GM18909 (cell line): ENCODE measurements at regions not wholly inside any gene's neighbourhood (a gene's known extent, or its start where the extent isn't known, plus 50 kb on each side); places are given as distances from the start of the nearest gene placed in this dataset.

ENCODE experiments used
- ATAC-seq: cut with Tn5 transposase; IDR thresholded peaks from one replicate; pipeline ENCODE4 v1.9.1; 2021; ENCODE audit warnings: mild to moderate bottlenecking; ENCODE audit not compliant: unreplicated experiment, poor library complexity

DNA sequence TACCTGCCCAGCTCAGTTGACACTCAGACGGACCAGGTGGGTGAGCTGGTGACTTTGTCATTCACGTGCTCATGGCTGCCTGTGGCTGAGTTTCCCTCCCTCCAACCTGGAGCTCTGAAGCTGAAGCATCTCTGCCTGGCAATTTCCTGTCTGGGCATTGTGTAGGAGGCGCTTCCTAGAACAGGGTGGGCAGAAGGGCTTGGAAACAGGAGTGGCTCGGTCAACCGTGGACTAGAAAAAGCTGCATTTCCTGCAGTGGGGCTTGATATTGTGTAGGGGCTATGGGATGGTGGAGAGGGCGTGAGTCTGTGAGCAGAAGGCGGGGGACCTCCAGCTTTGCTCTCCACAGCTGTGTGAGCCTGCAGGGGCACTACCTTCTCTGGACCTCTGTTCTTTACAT is 278.3 kb downstream of the TEX29 start:
- no peak for ATAC-seq

DNA sequence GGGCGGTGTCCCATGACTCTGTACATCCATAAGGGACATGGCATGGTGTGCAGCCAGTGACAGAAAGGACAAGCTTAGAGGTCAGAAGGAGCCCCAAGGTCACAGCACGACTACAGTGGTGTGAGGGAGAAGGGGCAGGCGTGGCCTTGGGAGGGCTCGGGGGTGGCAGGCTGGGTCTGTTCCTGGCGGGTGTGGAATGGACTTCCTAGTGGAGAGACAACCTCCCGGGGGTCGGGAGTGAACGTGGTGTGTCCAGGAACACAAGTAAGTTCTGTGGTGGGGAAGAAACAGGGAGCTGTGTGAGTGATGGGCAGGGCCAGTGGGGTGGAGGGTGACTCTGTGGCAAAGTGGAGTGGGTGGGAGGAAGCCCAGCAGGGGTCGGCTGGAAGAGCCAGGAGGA is 279.3 kb downstream of the TEX29 start:
- no peak for ATAC-seq

DNA sequence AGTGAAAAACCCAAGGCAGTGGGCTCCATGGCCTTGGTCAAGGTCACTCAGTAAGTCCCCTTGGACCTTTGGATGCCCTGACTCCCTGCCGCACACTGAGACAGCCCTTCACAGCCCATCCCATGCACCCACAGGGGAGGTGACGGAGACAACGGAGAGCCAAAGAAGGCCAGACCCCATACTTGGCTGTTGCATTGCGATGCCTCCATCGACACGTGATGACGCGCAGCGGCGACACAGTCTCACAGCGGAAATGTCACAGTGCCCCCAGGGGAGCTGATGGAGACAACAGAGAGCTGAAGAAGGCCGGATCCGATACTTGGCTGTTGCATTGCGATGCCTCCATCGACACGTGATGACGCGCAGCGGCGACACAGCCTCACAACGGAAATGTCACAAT is 282.4 kb downstream of the TEX29 start:
- ATAC-seq: no peak

DNA sequence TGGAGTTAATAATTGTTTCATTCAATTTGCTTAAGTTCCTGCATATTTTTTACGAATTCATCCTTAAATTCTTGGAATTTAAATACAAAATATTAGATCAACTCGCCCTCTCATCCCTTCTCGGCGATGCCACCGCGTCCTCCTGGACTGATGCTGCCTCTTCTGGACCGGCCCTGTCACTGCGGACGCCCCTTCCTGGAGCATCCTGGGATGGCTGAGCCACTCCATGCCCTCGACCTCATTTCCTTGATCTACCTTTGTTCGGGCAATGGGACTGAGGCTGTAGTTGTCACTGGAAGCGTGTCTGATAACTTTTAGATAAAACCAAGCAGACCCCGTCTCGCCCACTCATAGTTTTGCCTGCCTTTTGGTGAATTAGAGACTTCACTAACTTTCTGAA is 283.7 kb downstream of the TEX29 start:
- no peak for ATAC-seq

GRCh38 chr13:111608556-111608955 is 288.1 kb downstream of the TEX29 start:
- no peak for ATAC-seq

- no peak for ATAC-seq
Observed at GRCh38 chr13:111609631-111610030, 289.2 kb downstream of the TEX29 start.

DNA sequence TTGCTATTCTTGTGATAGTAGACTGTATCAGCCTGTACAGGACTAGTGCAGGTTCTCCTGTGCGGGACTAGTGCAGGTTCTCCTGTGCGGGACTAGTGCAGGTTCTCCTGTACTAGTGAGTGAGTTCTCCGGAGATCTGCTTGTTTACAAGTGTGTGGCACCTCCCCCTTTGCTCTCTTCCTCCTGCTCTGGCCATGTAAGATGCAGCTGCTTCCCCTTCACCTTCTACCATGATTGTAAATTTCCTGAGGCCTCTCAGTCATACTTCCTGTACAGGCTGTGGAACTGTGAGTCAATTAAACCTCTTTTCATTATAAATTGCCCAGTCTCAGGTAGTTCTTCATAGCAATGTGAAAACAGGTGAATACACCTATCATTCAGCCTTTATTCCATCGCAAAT is 289.6 kb downstream of the TEX29 start:
- no peak for ATAC-seq

DNA sequence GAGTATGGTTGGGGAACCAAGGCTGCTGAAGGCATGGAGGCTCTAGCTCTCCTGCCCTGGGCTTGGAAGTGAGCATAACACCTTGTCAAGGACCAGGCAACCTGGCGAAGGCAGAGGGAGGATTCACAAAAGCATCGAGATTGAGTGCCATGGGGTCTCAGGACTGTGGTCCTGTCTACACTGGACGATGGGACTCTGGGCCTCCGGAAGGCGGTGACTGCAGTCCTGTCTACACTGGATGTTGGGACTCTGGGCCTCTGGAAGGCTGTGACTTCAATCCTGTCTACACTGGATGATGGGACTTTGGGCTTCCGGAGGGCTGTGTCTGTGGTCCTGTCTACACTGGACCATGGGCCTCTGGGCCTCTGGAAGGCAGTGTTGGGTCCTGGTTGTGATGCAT is 290.4 kb downstream of the TEX29 start:
- no peak for ATAC-seq

GRCh38 chr13:111611651-111612050 is 291.2 kb downstream of the TEX29 start:
- no peak for ATAC-seq

- ATAC-seq: no peak
Observed at GRCh38 chr13:111612886-111613285, 292.4 kb downstream of the TEX29 start.

DNA sequence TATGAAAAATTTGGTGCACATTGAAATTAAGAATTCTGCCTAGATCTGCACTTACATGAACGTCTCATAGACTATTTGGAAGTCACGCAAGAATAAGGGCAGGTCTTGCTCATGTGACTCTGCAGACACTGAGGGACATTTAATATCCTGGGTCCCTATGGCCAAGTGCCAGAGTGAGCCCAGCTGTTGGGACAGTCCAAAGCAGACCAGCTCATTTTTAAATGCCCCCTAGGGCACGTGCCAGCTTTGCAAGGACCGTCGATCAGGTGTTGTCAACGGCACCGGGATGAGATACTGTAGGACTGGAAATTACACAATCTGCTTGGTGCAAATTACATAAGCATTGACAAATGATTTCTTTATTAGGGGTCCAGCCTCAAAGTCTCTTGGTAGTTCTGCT is 293.6 kb downstream of the TEX29 start:
- ATAC-seq: no peak

- ATAC-seq: no peak
Observed at GRCh38 chr13:111614613-111615012, 294.2 kb downstream of the TEX29 start.

DNA sequence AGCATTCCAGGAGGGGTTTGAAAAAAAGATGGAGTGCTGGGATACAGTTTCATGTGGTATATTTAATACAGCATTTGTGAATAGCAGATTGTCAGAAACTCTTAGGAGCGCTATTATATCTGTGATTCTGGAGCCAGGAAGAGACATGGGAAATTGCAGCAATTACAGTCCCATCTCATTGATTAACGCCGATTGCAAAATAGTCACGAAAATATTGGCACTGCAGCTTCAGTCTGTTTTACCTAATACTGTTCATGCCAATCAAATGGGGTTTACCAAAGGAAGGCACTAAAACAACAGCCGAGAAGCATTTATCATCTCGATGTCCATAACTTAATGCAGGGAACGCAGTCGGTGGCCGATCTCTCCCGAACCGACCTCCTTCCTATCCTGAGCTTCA is 295.8 kb downstream of the TEX29 start:
- ATAC-seq: no peak

- ATAC-seq: no peak
Observed at GRCh38 chr13:111620166-111620565, 299.7 kb downstream of the TEX29 start.

DNA sequence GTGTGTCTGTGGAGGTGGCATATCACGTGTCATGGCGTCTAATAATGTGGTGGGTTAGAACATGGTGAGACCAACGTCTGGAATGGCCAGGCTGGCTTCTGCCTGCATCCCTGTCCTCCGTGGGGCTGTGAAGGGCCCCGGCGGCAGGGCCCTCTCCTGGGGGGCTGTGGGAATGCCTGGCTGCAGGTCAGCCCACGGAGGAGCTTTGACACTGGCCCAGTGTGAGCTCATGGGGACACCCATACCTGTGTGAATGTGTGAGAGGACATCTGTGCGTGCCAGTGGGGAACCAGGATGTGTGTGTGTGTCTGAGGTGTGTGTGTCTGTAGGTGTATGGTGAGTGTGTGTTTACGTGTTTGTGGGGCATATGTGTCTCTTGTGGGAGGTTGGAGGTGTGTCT is 300.1 kb downstream of the TEX29 start:
- no peak for ATAC-seq

DNA sequence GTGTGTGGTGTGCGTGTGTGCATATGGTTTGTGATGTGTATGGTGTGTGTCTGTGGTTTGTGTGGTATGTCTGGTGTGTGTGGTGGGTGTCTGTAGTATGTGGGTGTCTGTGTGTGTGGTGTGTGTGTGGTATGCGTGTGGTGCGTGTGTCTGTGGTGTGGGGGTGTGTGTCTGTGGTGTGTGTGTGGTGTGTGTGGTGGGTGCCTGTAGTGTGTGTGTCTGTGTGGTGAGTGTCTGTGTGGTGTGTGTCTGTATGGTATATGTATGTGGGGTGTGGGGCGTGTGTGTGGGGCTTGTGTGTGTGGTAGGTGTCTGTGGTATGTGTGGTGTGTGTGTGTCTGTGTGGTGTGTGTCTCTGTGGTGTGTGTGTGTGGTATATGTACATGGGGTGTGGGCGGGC is 300.7 kb downstream of the TEX29 start:
- no peak for ATAC-seq

DNA sequence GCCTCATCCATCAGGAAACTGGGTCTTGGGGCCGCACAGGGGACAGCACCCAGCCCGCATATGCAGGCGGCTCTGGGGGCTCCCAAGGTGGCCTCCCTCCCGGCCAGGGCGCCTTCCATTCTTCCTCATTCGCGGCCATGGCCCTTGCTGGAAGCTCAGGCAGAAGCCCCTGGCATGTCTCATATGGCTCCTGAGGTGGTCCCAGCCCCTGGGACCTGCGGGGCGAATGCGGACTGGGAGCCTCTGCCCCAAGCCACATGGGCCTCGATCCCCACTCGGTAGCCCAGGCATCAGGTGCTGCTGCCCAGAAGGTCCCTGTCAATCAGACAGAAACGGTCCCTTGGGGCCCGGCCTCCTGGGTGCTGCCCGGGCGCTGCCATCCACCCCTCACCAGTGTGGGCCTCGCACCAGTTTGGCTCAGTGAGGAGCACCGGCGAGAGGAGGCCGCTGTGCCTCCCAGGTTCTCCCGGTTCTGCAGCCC is 301.6 kb downstream of the TEX29 start:
- ATAC-seq: no peak

DNA sequence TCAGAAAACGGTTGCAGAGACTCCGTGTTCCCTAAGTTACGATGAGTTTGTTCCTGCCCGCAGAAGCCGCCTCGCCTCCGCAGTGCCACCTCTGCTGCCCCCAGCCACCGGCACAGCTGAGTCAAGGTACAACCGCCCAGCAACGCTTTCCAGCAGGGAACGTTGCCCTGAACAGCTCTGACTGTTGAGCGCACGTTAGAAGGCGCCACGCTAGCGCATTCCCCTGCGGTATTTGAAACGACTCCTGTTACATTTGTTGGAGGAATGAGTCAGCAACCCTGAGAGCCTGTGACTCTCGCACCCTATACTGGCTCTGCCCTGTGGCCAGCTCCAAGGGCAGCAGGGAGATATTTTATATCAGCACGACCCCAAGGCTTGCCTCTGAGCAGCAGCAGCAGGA is 302.8 kb downstream of the TEX29 start:
- ATAC-seq: no peak

DNA sequence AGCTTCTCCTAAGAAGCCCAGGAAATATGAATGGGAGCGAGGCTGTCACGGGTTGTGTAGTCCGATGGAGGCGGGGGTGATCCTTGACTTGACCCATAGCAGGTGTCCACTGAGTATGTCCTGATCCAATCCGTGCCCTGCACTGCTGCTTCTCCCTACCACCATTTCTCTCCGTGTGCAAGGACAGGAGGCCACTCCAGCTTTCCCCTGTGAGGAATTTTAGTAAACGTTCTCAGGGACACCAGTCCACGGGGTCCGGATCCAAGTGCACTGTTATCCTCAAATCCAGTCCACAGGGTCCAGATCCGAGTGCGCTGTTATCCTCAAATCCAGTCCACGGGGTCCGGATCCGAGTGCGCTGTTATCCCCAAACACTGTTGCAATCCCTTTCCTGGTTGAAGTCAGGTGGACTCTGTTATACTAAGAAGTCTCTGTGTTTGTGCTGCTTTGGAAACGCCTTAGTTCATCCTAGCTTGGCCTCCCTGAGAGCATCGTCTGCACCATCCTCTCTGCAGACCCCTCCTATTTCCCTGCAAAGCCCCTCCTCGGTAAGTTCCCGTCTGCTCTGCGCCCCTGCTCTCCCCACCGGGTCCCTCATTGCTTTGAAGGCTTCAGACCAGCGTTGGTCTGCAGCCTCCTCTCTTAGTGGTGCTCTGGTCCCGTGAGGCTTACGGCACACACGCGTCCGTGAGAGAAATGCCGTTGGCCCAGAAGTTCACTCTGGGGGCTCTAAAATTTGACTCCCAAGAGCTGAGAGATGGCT is 303.5 kb downstream of the TEX29 start:
- ATAC-seq: no peak

DNA sequence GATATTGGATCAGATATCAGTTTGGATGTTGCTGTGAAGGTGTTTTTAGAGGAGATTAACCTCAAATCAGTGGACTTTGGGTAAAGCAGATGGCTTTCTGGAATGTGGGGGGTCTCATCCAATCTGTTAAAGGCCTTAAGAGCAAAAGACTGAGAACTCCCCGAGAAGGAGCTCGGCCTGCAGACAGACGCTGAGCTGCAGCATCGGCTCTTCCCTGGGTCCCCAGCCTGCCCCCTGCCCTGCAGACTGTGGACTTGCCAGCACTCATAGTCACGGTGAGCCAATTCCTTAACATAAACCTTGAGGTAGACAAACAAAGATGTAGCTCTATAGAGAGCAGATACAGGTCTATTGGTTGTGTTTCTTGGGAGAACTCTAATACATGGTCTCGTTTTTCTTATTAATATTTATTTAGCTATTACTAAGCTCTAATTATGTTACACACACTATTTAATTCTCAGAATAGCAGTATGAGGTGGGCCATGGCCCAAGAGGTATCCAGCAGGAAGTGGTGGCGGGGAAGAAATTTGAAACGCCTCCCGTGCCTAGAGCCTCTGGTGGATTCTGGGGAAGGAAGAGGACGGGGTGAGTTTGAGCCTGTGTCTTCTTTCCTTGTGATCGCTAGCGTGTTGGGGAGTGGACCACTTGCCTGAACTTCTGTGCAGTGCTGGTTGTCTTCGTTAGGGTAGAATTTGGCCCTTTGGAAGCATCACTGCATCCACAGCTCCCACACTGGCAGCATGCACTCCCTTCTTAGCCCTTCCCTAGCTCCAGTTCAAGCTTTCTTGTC is 305.3 kb downstream of the TEX29 start:
- no peak for ATAC-seq

DNA sequence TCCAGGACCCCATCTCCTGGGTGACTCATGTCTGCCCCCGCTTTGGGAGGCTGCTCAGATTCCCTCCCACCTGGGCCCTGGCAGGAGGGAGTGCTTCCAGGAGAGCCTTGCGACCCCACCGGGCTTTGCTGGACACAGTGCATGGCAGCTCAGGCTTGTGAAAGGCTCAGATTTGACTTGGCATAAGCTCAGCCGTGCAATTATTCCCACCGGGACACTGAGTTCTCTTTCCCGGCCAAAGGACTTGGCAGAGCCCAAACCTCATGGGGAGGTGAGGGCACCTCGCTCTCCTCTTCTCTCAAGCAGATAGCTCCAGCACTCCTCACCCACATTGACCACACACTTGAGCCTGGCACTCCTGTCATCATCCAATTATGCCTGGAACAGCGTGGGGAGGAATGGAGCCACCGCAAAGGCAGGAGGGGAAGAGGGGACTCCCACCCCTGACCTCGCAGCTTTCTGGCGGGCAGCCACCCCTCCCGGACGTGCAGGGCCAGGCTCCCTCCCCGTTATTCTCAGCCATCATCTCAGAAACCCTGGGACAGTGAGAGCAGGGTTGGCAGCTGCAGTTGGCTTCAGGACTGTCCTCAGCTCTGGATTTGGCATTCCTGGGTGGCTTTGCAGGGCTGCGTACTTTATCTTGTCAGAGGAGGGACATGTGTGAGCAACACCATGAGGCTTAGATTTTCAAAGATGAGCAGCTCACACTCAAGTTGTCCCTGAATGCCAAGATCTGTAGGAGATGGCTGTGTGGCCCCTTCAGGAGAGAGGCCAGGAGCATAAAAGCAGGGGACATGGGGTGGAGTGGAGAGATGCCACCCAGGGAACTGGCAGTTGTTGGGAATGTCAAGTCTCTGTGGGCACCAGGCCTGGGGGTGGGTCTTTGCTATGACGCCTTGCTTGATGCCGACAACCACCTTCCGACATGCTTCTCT is 306.2 kb downstream of the TEX29 start:
- ATAC-seq: no peak
